Endothelial cell (in vitro differentiated cells): ENCODE measurements at regions not wholly inside any gene's neighbourhood (a gene's known extent, or its start where the extent isn't known, plus 50 kb on each side); places are given as distances from the start of the nearest gene placed in this dataset.

Experiments
- DNase-seq: peaks from one replicate; pipeline ENCODE4 v3.0.0; 2021; ENCODE audit warnings: low spot score
- H3K27ac Mint-ChIP-seq: one replicate; pipeline ENCODE4 v1.8.0; 2021; ENCODE audit warnings: mixed read lengths, inconsistent platforms; ENCODE audit not compliant: unreplicated experiment
- H3K27me3 Mint-ChIP-seq: one replicate; pipeline ENCODE4 v1.8.0; 2021; ENCODE audit warnings: mild to moderate bottlenecking, moderate library complexity, mixed read lengths, inconsistent platforms; ENCODE audit not compliant: unreplicated experiment
- H3K36me3 Mint-ChIP-seq: one replicate; pipeline ENCODE4 v1.8.0; 2021; ENCODE audit warnings: mild to moderate bottlenecking, low read depth, mixed read lengths, inconsistent platforms; ENCODE audit not compliant: unreplicated experiment
- H3K4me1 Mint-ChIP-seq: one replicate; pipeline ENCODE4 v1.8.0; 2021; ENCODE audit warnings: mild to moderate bottlenecking, mixed read lengths, inconsistent platforms; ENCODE audit not compliant: unreplicated experiment
- H3K4me3 Mint-ChIP-seq: one replicate; pipeline ENCODE4 v1.8.0; 2021; ENCODE audit warnings: mild to moderate bottlenecking, mixed read lengths, inconsistent platforms; ENCODE audit not compliant: unreplicated experiment
- H3K9me3 Mint-ChIP-seq: one replicate; pipeline ENCODE4 v1.8.0; 2021; ENCODE audit warnings: mixed read lengths, inconsistent platforms; ENCODE audit not compliant: unreplicated experiment
- CTCF ChIP-seq: fragments of 200-600 bp; sonication (generic); IDR thresholded peaks from one replicate; pipeline ENCODE4 v1.5.0; 2021; ENCODE audit warnings: antibody characterized with exemption; ENCODE audit not compliant: unreplicated experiment

GRCh38 chr5:115469904-115470516, 74.6 kb downstream of the FEM1C start:
- no peak for DNase-seq
- Mint-ChIP-seq H3K4me1 (no peaks in the 10 kb centered on the region), H3K27ac (no peak overlapping the region), H3K4me3 (no peak overlapping the region), H3K36me3 (no peaks in the 10 kb centered on the region), H3K27me3 (no peaks in the 10 kb centered on the region), H3K9me3 (no peaks in the 10 kb centered on the region)
- no peak for TF ChIP-seq CTCF

- Mint-ChIP-seq H3K4me3 (no peak overlapping the region), H3K36me3 (no peaks in the 10 kb centered on the region), H3K4me1 (no peaks in the 10 kb centered on the region), H3K27me3 (no peaks in the 10 kb centered on the region), H3K27ac (no peak overlapping the region), H3K9me3 (no peaks in the 10 kb centered on the region)
- TF ChIP-seq CTCF: no peak
- DNase-seq: no peak
Observed at GRCh38 chr5:115467628-115468027, 76.9 kb downstream of the FEM1C start.

GRCh38 chr5:115465431-115465830, 79.1 kb downstream of the FEM1C start:
- Mint-ChIP-seq H3K4me1 (no peaks in the 10 kb centered on the region), H3K36me3 (no peaks in the 10 kb centered on the region), H3K27me3 (no peaks in the 10 kb centered on the region), H3K9me3 (no peaks in the 10 kb centered on the region), H3K4me3 (no peak overlapping the region), H3K27ac (no peak overlapping the region)
- DNase-seq: no peak
- no peak for TF ChIP-seq CTCF

GRCh38 chr5:115463983-115464382, 80.6 kb downstream of the FEM1C start:
- no peaks in the 10 kb centered on the region for H3K27me3 Mint-ChIP-seq
- H3K27ac Mint-ChIP-seq: no peak overlapping the region
- DNase-seq: no peak
- no peaks in the 10 kb centered on the region for H3K36me3 Mint-ChIP-seq
- no peak overlapping the region for H3K4me3 Mint-ChIP-seq
- H3K4me1 Mint-ChIP-seq: no peaks in the 10 kb centered on the region
- no peak for TF ChIP-seq CTCF
- H3K9me3 Mint-ChIP-seq: no peaks in the 10 kb centered on the region

- no peaks in the 10 kb centered on the region for H3K27me3 Mint-ChIP-seq
- no peak for DNase-seq
- H3K27ac Mint-ChIP-seq: no peak overlapping the region
- H3K9me3 Mint-ChIP-seq: no peaks in the 10 kb centered on the region
- H3K4me1 Mint-ChIP-seq: no peaks in the 10 kb centered on the region
- H3K36me3 Mint-ChIP-seq: no peaks in the 10 kb centered on the region
- H3K4me3 Mint-ChIP-seq: no peak overlapping the region
- TF ChIP-seq CTCF: no peak
Observed at GRCh38 chr5:115461506-115462290, 82.9 kb downstream of the FEM1C start.
